Neuronal stem cell (in vitro differentiated cells): ENCODE measurements at regions not wholly inside any gene's neighbourhood (a gene's known extent, or its start where the extent isn't known, plus 50 kb on each side); places are given as distances from the start of the nearest gene placed in this dataset.

Source experiments
- DNase-seq: peaks from one replicate; pipeline ENCODE4 v3.0.0-alpha.2; 2013; ENCODE audit warnings: low spot score
- H2AFZ ChIP-seq: one replicate; pipeline ENCODE4 v1.6.1; 2013; ENCODE audit warnings: mild to moderate bottlenecking, low read length, inconsistent platforms
- H2AK5ac ChIP-seq: 2 replicates; pipeline ENCODE4 v1.6.1; 2013; ENCODE audit warnings: low read depth, mild to moderate bottlenecking, inconsistent platforms, low read length, moderate library complexity, mixed read lengths
- H2BK120ac ChIP-seq: 2 replicates; pipeline ENCODE4 v1.6.1; 2013; ENCODE audit warnings: low read depth, mild to moderate bottlenecking, inconsistent platforms, low read length, moderate library complexity, mixed read lengths
- H2BK12ac ChIP-seq: one replicate; pipeline ENCODE4 v1.6.1; 2013; ENCODE audit warnings: low read length, inconsistent platforms
- H2BK15ac ChIP-seq: 2 replicates; pipeline ENCODE4 v1.6.1; 2013; ENCODE audit warnings: mild to moderate bottlenecking, low read length, inconsistent platforms, mixed read lengths
- H2BK5ac ChIP-seq: one replicate; pipeline ENCODE4 v1.6.1; 2013; ENCODE audit warnings: inconsistent platforms, mild to moderate bottlenecking, low read length, moderate library complexity
- H3K14ac ChIP-seq: one replicate; pipeline ENCODE4 v1.6.1; 2013; ENCODE audit warnings: low read length, inconsistent platforms
- H3K18ac ChIP-seq: 2 replicates; pipeline ENCODE4 v1.6.1; 2013; ENCODE audit warnings: low read length, inconsistent platforms
- H3K23ac ChIP-seq: 2 replicates; pipeline ENCODE4 v1.6.1; 2013; ENCODE audit warnings: low read depth, mild to moderate bottlenecking, mixed read lengths, low read length, inconsistent platforms; ENCODE audit not compliant: poor library complexity
- H3K27ac ChIP-seq: replicated peaks from 3 replicates; pipeline ENCODE4 v1.5.1; 2013; ENCODE audit warnings: low read length, inconsistent platforms
- H3K27me3 ChIP-seq, 3 experiments: 2 replicates each; pipeline ENCODE4 v1.6.1; 2013; ENCODE audit warnings: low read length in 3 of 3, mild to moderate bottlenecking in 2 of 3, inconsistent platforms in 1 of 3, low read depth in 1 of 3, mixed read lengths in 1 of 3, moderate library complexity in 1 of 3; ENCODE audit not compliant: control insufficient read depth in 3 of 3, insufficient read depth in 3 of 3
- H3K36me3 ChIP-seq, 2 donors: replicated peaks in 1 of 2; 2 replicates each; pipeline ENCODE4 v1.6.1; 2013; ENCODE audit warnings: low read length in 2 of 2; ENCODE audit not compliant: control insufficient read depth in 2 of 2, insufficient read depth in 2 of 2
- H3K4ac ChIP-seq: 2 replicates; pipeline ENCODE4 v1.6.1; 2013; ENCODE audit warnings: inconsistent platforms, mild to moderate bottlenecking, low read length, moderate library complexity
- H3K4me1 ChIP-seq, 2 donors: 1 replicate in 1 of 2; 2 replicates in 1 of 2; pipeline ENCODE4 v1.6.1; 2013; ENCODE audit warnings: low read length in 2 of 2, low read depth in 1 of 2; ENCODE audit not compliant: control insufficient read depth in 2 of 2, insufficient read depth in 1 of 2
- H3K4me2 ChIP-seq: one replicate; pipeline ENCODE4 v1.6.1; 2013; ENCODE audit warnings: mild to moderate bottlenecking, low read length, inconsistent platforms; ENCODE audit not compliant: insufficient read depth, poor library complexity, severe bottlenecking
- H3K4me3 ChIP-seq, 2 donors: 2 replicates each; pipeline ENCODE4 v1.5.1; 2013; ENCODE audit warnings: low read length in 2 of 2, mild to moderate bottlenecking in 2 of 2, inconsistent platforms in 1 of 2, moderate library complexity in 1 of 2
- H3K79me1 ChIP-seq: one replicate; pipeline ENCODE4 v1.6.1; 2013; ENCODE audit warnings: low read depth, mild to moderate bottlenecking, inconsistent platforms, low read length, moderate library complexity
- H3K9ac ChIP-seq: one replicate; pipeline ENCODE4 v1.6.1; 2013; ENCODE audit warnings: mild to moderate bottlenecking, low read depth, low read length, inconsistent platforms; ENCODE audit not compliant: poor library complexity
- H3K9me3 ChIP-seq, 2 donors: replicated peaks in 1 of 2; 2 replicates each; pipeline versions ENCODE3 to v1.6.1; 2013; ENCODE audit warnings: low read length in 2 of 2, mild to moderate bottlenecking in 2 of 2, inconsistent platforms in 1 of 2, low read depth in 1 of 2, mixed read lengths in 1 of 2, moderate library complexity in 1 of 2; ENCODE audit not compliant: control insufficient read depth in 2 of 2, insufficient read depth in 1 of 2
- H4K8ac ChIP-seq: one replicate; pipeline ENCODE4 v1.6.1; 2013; ENCODE audit warnings: low read depth, mild to moderate bottlenecking, inconsistent platforms, low read length, moderate library complexity
- H4K91ac ChIP-seq: one replicate; pipeline ENCODE4 v1.6.1; 2013; ENCODE audit warnings: low read length, low read depth, mild to moderate bottlenecking, inconsistent platforms; ENCODE audit not compliant: poor library complexity
- WGBS, 2 donors: extraction: QIAGEN DNeasy Blood & Tissue Kit; methylation state at CpG; one replicate each; pipeline ENCODE4 v1.1.7; 2013; ENCODE audit warnings: missing lambda C conversion rate in 2 of 2, mixed read lengths in 1 of 2; ENCODE audit not compliant: insufficient read length in 2 of 2, insufficient replicate concordance in 1 of 2; ENCODE audit errors: extremely low coverage in 2 of 2; 5-methylcytosine and 5-hydroxymethylcytosine counted together

- Histone ChIP-seq H3K9me3 (no peaks in the 10 kb centered on the region), H3K4ac (no peak overlapping the region), H2BK15ac (no peak overlapping the region), H2BK120ac (no peak overlapping the region), H2AFZ (no peak overlapping the region), H3K4me3 (no peak overlapping the region), H2BK5ac (no peak overlapping the region), H3K14ac (no peak overlapping the region), H4K91ac (no peak overlapping the region), H3K9ac (no peak overlapping the region), H2BK12ac (no peak overlapping the region), H3K27ac (no peak overlapping the region), H3K4me2 (no peak overlapping the region), H3K36me3 (no peaks in the 10 kb centered on the region), H2AK5ac (no peak overlapping the region), H3K23ac (no peak overlapping the region), H3K79me1 (no peaks in the 10 kb centered on the region), H3K27me3 (no peaks in the 10 kb centered on the region), H3K18ac (no peak overlapping the region), H4K8ac (no peak overlapping the region), H3K4me1 (peaks cover 6 to 26% of the 10 kb centered on the region in 2 donors)
- no CpG with 5 or more reads among the region's 4 CpGs for WGBS, 2 donors
- no peak for DNase-seq
These were observed 707.0 kb upstream of the GOLIM4 start for GRCh38 chr3:168802766-168803165.

DNA sequence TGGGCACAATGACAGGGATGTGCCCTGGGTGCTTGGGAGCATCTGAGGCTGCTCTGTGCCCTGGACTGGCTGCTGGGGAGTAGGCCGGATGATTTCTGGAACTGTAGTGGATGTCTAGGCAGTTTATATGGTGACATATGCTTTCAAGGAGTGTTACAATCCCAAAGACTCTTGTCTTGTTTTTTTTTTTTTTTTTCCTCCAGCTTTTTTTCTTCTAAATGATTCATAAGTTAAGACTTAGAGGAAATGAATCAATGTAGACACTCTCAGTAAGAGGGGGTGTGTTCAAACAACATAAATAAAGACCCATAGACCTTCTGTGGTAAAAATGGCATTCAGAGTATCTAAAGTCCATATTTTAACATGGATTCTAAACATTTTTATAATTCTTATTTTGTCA lies 706.1 kb upstream of the GOLIM4 start:
- Histone ChIP-seq H3K18ac (no peak overlapping the region), H3K14ac (no peak overlapping the region), H2AK5ac (no peak overlapping the region), H3K4me1 (peaks cover 4 to 20% of the 10 kb centered on the region in 2 donors), H3K4me3 (no peak overlapping the region), H2BK120ac (no peak overlapping the region), H2BK12ac (no peak overlapping the region), H3K4ac (no peak overlapping the region), H3K27me3 (no peaks in the 10 kb centered on the region), H3K9me3 (no peaks in the 10 kb centered on the region), H2BK15ac (no peak overlapping the region), H4K8ac (no peak overlapping the region), H2BK5ac (no peak overlapping the region), H3K9ac (no peak overlapping the region), H3K79me1 (no peaks in the 10 kb centered on the region), H2AFZ (no peak overlapping the region), H3K4me2 (no peak overlapping the region), H3K27ac (no peak overlapping the region), H3K36me3 (no peaks in the 10 kb centered on the region), H4K91ac (no peak overlapping the region), H3K23ac (no peak overlapping the region)
- no peak for DNase-seq
- WGBS, 2 donors = no CpG with 5 or more reads among the region's 1 CpG

GRCh38 chr3:168796339-168796738 lies 700.6 kb upstream of the GOLIM4 start:
- Histone ChIP-seq H2BK5ac (no peak overlapping the region), H3K27me3 (no peaks in the 10 kb centered on the region), H2AFZ (no peak overlapping the region), H2BK12ac (no peak overlapping the region), H3K18ac (no peak overlapping the region), H3K27ac (no peak overlapping the region), H2AK5ac (no peak overlapping the region), H3K4ac (no peak overlapping the region), H2BK120ac (no peak overlapping the region), H3K4me2 (no peak overlapping the region), H3K4me1 (no peaks in the 10 kb centered on the region), H3K9me3 (no peaks in the 10 kb centered on the region), H4K91ac (no peak overlapping the region), H3K14ac (no peak overlapping the region), H3K23ac (no peak overlapping the region), H4K8ac (no peak overlapping the region), H3K9ac (no peak overlapping the region), H3K4me3 (no peak overlapping the region), H3K36me3 (no peaks in the 10 kb centered on the region), H3K79me1 (no peaks in the 10 kb centered on the region), H2BK15ac (no peak overlapping the region)
- no CpG with 5 or more reads among the region's 3 CpGs for WGBS, 2 donors
- DNase-seq = no peak

GRCh38 chr3:168794427-168794826 lies 698.7 kb upstream of the GOLIM4 start:
- H2BK12ac ChIP-seq = no peak overlapping the region
- no peak overlapping the region for H3K4ac ChIP-seq
- H3K27ac ChIP-seq = no peak overlapping the region
- no peak overlapping the region for H3K4me3 ChIP-seq
- no peak overlapping the region for H2BK5ac ChIP-seq
- no peak overlapping the region for H2BK15ac ChIP-seq
- no peak overlapping the region for H3K9ac ChIP-seq
- H3K79me1 ChIP-seq = no peaks in the 10 kb centered on the region
- H3K18ac ChIP-seq = no peak overlapping the region
- no CpG with 5 or more reads among the region's 2 CpGs for WGBS, 2 donors
- H3K14ac ChIP-seq = no peak overlapping the region
- no peak for DNase-seq
- H2AK5ac ChIP-seq = no peak overlapping the region
- no peak overlapping the region for H2BK120ac ChIP-seq
- no peak overlapping the region for H4K91ac ChIP-seq
- no peaks in the 10 kb centered on the region for H3K27me3 ChIP-seq
- no peak overlapping the region for H3K23ac ChIP-seq
- H3K4me1 ChIP-seq = no peaks in the 10 kb centered on the region
- H3K4me2 ChIP-seq = no peak overlapping the region
- no peak overlapping the region for H4K8ac ChIP-seq
- H3K9me3 ChIP-seq = no peaks in the 10 kb centered on the region
- no peak overlapping the region for H2AFZ ChIP-seq
- no peaks in the 10 kb centered on the region for H3K36me3 ChIP-seq
